NCI-H345 (cell line): ENCODE measurements at regions not wholly inside any gene's neighbourhood (a gene's known extent, or its start where the extent isn't known, plus 50 kb on each side); places are given as distances from the start of the nearest gene placed in this dataset.
A peak's percentile ranks its signal among the peaks of the same experiment; 100 is the strongest.
"Not testable (repeated sequence)": the region's sequence is repeated elsewhere in the genome, so short reads cannot be mapped to it uniquely, and the experiment has no call there.

ENCODE experiments used
- DNase-seq: peaks from one replicate; lab custom pipeline; 2025; lab: John Stamatoyannopoulos, UW

- DNase-seq = no peak
Measured at GRCh38 chr1:60859111-60859510, 223.2 kb upstream of the NFIA start.

GRCh38 chr1:60857851-60858250 is 224.5 kb upstream of the NFIA start:
- DNase-seq = no peak

- no peak for DNase-seq
Measured at GRCh38 chr1:60850084-60850483, 232.3 kb upstream of the NFIA start.

GRCh38 chr1:60849401-60849800 is 233.0 kb upstream of the NFIA start:
- no peak for DNase-seq

- peak; percentile 10 for DNase-seq
Measured at GRCh38 chr1:60848583-60849188, 233.7 kb upstream of the NFIA start.

- DNase-seq = no peak
Measured at GRCh38 chr1:60847855-60848582, 234.3 kb upstream of the NFIA start.

GRCh38 chr1:60847391-60847790 is 235.0 kb upstream of the NFIA start:
- no peak for DNase-seq

- not testable (repeated sequence) for DNase-seq
Measured at GRCh38 chr1:60845659-60846058, 236.7 kb upstream of the NFIA start.

- DNase-seq = no peak
Measured at GRCh38 chr1:60842304-60842703, 240.1 kb upstream of the NFIA start.

- no peak for DNase-seq
Measured at GRCh38 chr1:60841116-60842046, 241.0 kb upstream of the NFIA start.

GRCh38 chr1:60840476-60840875 is 241.9 kb upstream of the NFIA start:
- not testable (repeated sequence) for DNase-seq

GRCh38 chr1:60835649-60836048 is 246.7 kb upstream of the NFIA start:
- DNase-seq = peak; percentile 46

GRCh38 chr1:60833173-60833572 is 249.2 kb upstream of the NFIA start:
- DNase-seq = no peak

GRCh38 chr1:60832367-60832766 is 250.0 kb upstream of the NFIA start:
- DNase-seq = no peak

- DNase-seq = no peak
Measured at GRCh38 chr1:60831780-60832179, 250.6 kb upstream of the NFIA start.

- no peak for DNase-seq
Measured at GRCh38 chr1:60828944-60829343, 253.4 kb upstream of the NFIA start.

- DNase-seq = no peak
Measured at GRCh38 chr1:60826320-60827094, 255.9 kb upstream of the NFIA start.

- no peak for DNase-seq
Measured at GRCh38 chr1:60825593-60825992, 256.8 kb upstream of the NFIA start.

GRCh38 chr1:60823151-60823550 is 259.2 kb upstream of the NFIA start:
- DNase-seq = no peak

GRCh38 chr1:60822252-60822651 is 260.1 kb upstream of the NFIA start:
- DNase-seq = no peak

GRCh38 chr1:60821156-60821555 is 261.2 kb upstream of the NFIA start:
- DNase-seq = no peak
